Thymus (tissue), 11 donors: ENCODE measurements at regions not wholly inside any gene's neighbourhood (a gene's known extent, or its start where the extent isn't known, plus 50 kb on each side); places are given as distances from the start of the nearest gene placed in this dataset.
"Not testable (repeated sequence)": the region's sequence is repeated elsewhere in the genome, so short reads cannot be mapped to it uniquely, and the experiment has no call there.

ENCODE experiments used
- DNase-seq, 9 donors: peaks; one replicate each; pipeline ENCODE4 v3.0.0-alpha.2; 2013; ENCODE audit warnings: low spot score in 9 of 9, low read depth in 6 of 9, missing footprints in 1 of 9
- H3K27ac ChIP-seq, 2 donors: one replicate each; pipeline ENCODE4 v1.5.1; 2013; ENCODE audit warnings: control low read depth in 1 of 2, low read depth in 1 of 2, low read length in 1 of 2, mild to moderate bottlenecking in 1 of 2, moderate library complexity in 1 of 2
- H3K27me3 ChIP-seq, 2 donors: one replicate each; pipeline ENCODE4 v1.5.1; 2013; ENCODE audit warnings: low read length in 1 of 2; ENCODE audit not compliant: control insufficient read depth in 2 of 2, insufficient read depth in 1 of 2
- H3K36me3 ChIP-seq, 2 donors: one replicate each; pipeline ENCODE4 v1.5.1; 2013; ENCODE audit warnings: low read length in 1 of 2, mild to moderate bottlenecking in 1 of 2, moderate library complexity in 1 of 2; ENCODE audit not compliant: control insufficient read depth in 2 of 2, insufficient read depth in 2 of 2
- H3K4me1 ChIP-seq, 2 donors: one replicate each; pipeline ENCODE4 v1.5.1; 2013; ENCODE audit warnings: low read length in 2 of 2; ENCODE audit not compliant: control insufficient read depth in 2 of 2, insufficient read depth in 2 of 2
- H3K4me3 ChIP-seq, 2 donors: one replicate each; pipeline ENCODE4 v1.5.1; 2013; ENCODE audit warnings: low read length in 2 of 2, control low read depth in 1 of 2, mild to moderate bottlenecking in 1 of 2
- H3K9me3 ChIP-seq, 2 donors: one replicate each; pipeline ENCODE4 v1.5.1; 2013; ENCODE audit warnings: low read length in 1 of 2, mild to moderate bottlenecking in 1 of 2; ENCODE audit not compliant: control insufficient read depth in 2 of 2, insufficient read depth in 1 of 2
- WGBS: extraction: QIAGEN DNeasy Blood & Tissue Kit; methylation state at CpG from one replicate; pipeline ENCODE4 v1.1.7; 2013; 5-methylcytosine and 5-hydroxymethylcytosine counted together
- donor health status: healthy.

GRCh38 chr1:101121975-101122374 is 96.4 kb upstream of the DPH5 start:
- Histone ChIP-seq H3K36me3 (no peaks in the 10 kb centered on the region), H3K27ac (peak overlapping the region in 1 of 2 donors; percentile 5), H3K27me3 (no peaks in the 10 kb centered on the region), H3K4me1 (peaks cover 0 to 10% of the 10 kb centered on the region in 2 donors), H3K9me3 (no peaks in the 10 kb centered on the region), H3K4me3 (no peak overlapping the region)
- DNase-seq = no peak
- 82% methylated on average over 2 of the region's 2 CpGs for WGBS

- no peaks in the 10 kb centered on the region for H3K27me3 ChIP-seq
- 96% methylated on average over 1 of the region's 1 CpG for WGBS
- no peak overlapping the region for H3K4me3 ChIP-seq
- no peaks in the 10 kb centered on the region for H3K36me3 ChIP-seq
- no peaks in the 10 kb centered on the region for H3K9me3 ChIP-seq
- no peak for DNase-seq
- peaks cover 0 to 10% of the 10 kb centered on the region in 2 donors for H3K4me1 ChIP-seq
- H3K27ac ChIP-seq = no peak overlapping the region
Observed at GRCh38 chr1:101121504-101121903, 95.9 kb upstream of the DPH5 start.

- no peak overlapping the region for H3K4me3 ChIP-seq
- peaks cover 0 to 10% of the 10 kb centered on the region in 2 donors for H3K4me1 ChIP-seq
- no peak for DNase-seq
- no peaks in the 10 kb centered on the region for H3K27me3 ChIP-seq
- H3K9me3 ChIP-seq = no peaks in the 10 kb centered on the region
- no peaks in the 10 kb centered on the region for H3K36me3 ChIP-seq
- H3K27ac ChIP-seq = no peak overlapping the region
Observed at GRCh38 chr1:101120868-101121267, 95.3 kb upstream of the DPH5 start.

- H3K36me3 ChIP-seq = no peaks in the 10 kb centered on the region
- H3K4me3 ChIP-seq = no peak overlapping the region
- H3K27me3 ChIP-seq = no peaks in the 10 kb centered on the region
- peaks cover 0 to 10% of the 10 kb centered on the region in 2 donors for H3K4me1 ChIP-seq
- no peak for DNase-seq
- H3K9me3 ChIP-seq = no peaks in the 10 kb centered on the region
- no peak overlapping the region for H3K27ac ChIP-seq
- 96% methylated on average over 4 of the region's 4 CpGs for WGBS
Observed at GRCh38 chr1:101119289-101119688, 93.7 kb upstream of the DPH5 start.

- Histone ChIP-seq H3K27me3 (no peaks in the 10 kb centered on the region), H3K36me3 (no peaks in the 10 kb centered on the region), H3K4me1 (peaks cover 8 to 12% of the 10 kb centered on the region in 2 donors), H3K27ac (no peak overlapping the region), H3K9me3 (no peaks in the 10 kb centered on the region), H3K4me3 (no peak overlapping the region)
- no peak for DNase-seq
- 98% methylated on average over 3 of the region's 3 CpGs for WGBS
Observed at GRCh38 chr1:101116006-101116405, 90.4 kb upstream of the DPH5 start.

- Histone ChIP-seq H3K4me3 (no peak overlapping the region), H3K9me3 (no peaks in the 10 kb centered on the region), H3K4me1 (peaks cover 12 to 18% of the 10 kb centered on the region in 2 donors), H3K27ac (no peak overlapping the region), H3K27me3 (no peaks in the 10 kb centered on the region), H3K36me3 (no peaks in the 10 kb centered on the region)
- no peak for DNase-seq
- 96% methylated on average over 1 of the region's 1 CpG for WGBS
Observed at GRCh38 chr1:101115112-101115511, 89.5 kb upstream of the DPH5 start.

GRCh38 chr1:101114128-101114527 is 88.5 kb upstream of the DPH5 start:
- 98% methylated on average over 2 of the region's 2 CpGs for WGBS
- DNase-seq, H3K9me3 ChIP-seq, H3K27ac ChIP-seq, H3K36me3 ChIP-seq, H3K27me3 ChIP-seq, H3K4me3 ChIP-seq: not testable (repeated sequence)
- peaks cover 12 to 18% of the 10 kb centered on the region in 2 donors for H3K4me1 ChIP-seq

GRCh38 chr1:101112051-101112780 is 86.6 kb upstream of the DPH5 start:
- H3K9me3 ChIP-seq = no peaks in the 10 kb centered on the region
- WGBS = 6% methylated on average over 6 of the region's 6 CpGs
- H3K27ac ChIP-seq = peak overlapping the region; percentile 96 to 97

GRCh38 chr1:101111461-101111860 is 85.9 kb upstream of the DPH5 start:
- Histone ChIP-seq H3K4me3 (no peak overlapping the region), H3K9me3 (no peaks in the 10 kb centered on the region), H3K4me1 (peaks cover 12 to 18% of the 10 kb centered on the region in 2 donors), H3K36me3 (no peaks in the 10 kb centered on the region), H3K27ac (peak overlapping the region; percentile 77 to 96), H3K27me3 (no peaks in the 10 kb centered on the region)
- DNase-seq = no peak
- whole genome bisulfite sequencing = 80% methylated on average over 1 of the region's 1 CpG

More at GRCh38 chr1:101112051-101112780, 86.6 kb upstream of the DPH5 start:
- no peaks in the 10 kb centered on the region for H3K36me3 ChIP-seq
- no peak overlapping the region for H3K4me3 ChIP-seq
- no peaks in the 10 kb centered on the region for H3K27me3 ChIP-seq
- DNase-seq = peak; percentile 52 to 96 (median 85)
- peaks cover 12 to 18% of the 10 kb centered on the region in 2 donors for H3K4me1 ChIP-seq
